ENCODE measurements at regions not wholly inside any gene's neighbourhood (a gene's known extent, or its start where the extent isn't known, plus 50 kb on each side); places are given as distances from the start of the nearest gene placed in this dataset.

GRCh38 chr17:14539801-14540200, 238.9 kb downstream of the HS3ST3B1 start:
- TF ChIP-seq POLR2A (IDR thresholded peaks at IDR 0.05) (no peak), CTCF (IDR thresholded peaks at IDR 0.05) (no peak), POLR2AphosphoS5 (IDR thresholded peaks at IDR 0.05) (no peak)

Measured in breast epithelium (tissue), 3 donors.